OCI-LY1 (cell line): ENCODE measurements at regions not wholly inside any gene's neighbourhood (a gene's known extent, or its start where the extent isn't known, plus 50 kb on each side); places are given as distances from the start of the nearest gene placed in this dataset.

ENCODE experiments used
- EZH2 ChIP-seq: fragments of 200-600 bp; sonication (generic), shearing (Covaris generic); IDR thresholded peaks from 2 replicates; pipeline ENCODE4 v1.8.0; 2017; ENCODE audit warnings: borderline replicate concordance, mixed run types, mild to moderate bottlenecking, antibody characterized with exemption, low read length, moderate library complexity, mixed read lengths
- TF ChIP-seq, protein P1 (sequence below): fragments of 200-600 bp; sonication (generic), shearing (Covaris generic); IDR thresholded peaks from 2 replicates; pipeline ENCODE4 v1.5.1; 2017; ENCODE audit warnings: mild to moderate bottlenecking, antibody characterized with exemption, low read length, moderate library complexity, mixed read lengths

DNA sequence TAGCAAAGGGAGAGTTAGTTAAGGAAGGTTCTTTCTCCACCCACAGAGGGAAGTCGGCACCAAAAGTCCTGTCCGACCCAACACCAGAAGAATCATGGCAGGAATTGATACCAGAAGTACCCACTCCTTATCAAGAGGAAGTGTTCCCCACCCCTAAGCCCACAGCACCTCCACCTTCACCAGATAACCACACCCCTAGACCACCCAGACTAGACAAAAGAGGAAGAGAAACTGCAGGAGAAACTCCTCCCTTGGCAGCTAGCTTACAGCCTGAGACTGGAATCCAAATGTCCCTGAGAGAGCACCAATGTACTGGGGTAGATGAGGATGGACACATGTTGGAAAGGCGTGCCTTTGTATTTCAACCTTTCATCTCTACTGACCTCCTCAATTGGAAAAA lies 532.9 kb upstream of the TSPY4 start:
- TF ChIP-seq, protein P1, sequence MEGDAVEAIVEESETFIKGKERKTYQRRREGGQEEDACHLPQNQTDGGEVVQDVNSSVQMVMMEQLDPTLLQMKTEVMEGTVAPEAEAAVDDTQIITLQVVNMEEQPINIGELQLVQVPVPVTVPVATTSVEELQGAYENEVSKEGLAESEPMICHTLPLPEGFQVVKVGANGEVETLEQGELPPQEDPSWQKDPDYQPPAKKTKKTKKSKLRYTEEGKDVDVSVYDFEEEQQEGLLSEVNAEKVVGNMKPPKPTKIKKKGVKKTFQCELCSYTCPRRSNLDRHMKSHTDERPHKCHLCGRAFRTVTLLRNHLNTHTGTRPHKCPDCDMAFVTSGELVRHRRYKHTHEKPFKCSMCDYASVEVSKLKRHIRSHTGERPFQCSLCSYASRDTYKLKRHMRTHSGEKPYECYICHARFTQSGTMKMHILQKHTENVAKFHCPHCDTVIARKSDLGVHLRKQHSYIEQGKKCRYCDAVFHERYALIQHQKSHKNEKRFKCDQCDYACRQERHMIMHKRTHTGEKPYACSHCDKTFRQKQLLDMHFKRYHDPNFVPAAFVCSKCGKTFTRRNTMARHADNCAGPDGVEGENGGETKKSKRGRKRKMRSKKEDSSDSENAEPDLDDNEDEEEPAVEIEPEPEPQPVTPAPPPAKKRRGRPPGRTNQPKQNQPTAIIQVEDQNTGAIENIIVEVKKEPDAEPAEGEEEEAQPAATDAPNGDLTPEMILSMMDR: no peak
- TF ChIP-seq EZH2: no peak
